Stimulated activated CD4-positive, alpha-beta T cell treated with anti-CD3 and anti-CD28 coated beads, Interleukin-2, amount 100 ng/mL, for 48 hours (primary cell): ENCODE measurements at regions not wholly inside any gene's neighbourhood (a gene's known extent, or its start where the extent isn't known, plus 50 kb on each side); places are given as distances from the start of the nearest gene placed in this dataset.
"Not testable (repeated sequence)": the region's sequence is repeated elsewhere in the genome, so short reads cannot be mapped to it uniquely, and the experiment has no call there.

Experiments
- DNase-seq, 2 donors: peaks; one replicate each; pipeline ENCODE4 v3.0.0-alpha.2; 2020

DNA sequence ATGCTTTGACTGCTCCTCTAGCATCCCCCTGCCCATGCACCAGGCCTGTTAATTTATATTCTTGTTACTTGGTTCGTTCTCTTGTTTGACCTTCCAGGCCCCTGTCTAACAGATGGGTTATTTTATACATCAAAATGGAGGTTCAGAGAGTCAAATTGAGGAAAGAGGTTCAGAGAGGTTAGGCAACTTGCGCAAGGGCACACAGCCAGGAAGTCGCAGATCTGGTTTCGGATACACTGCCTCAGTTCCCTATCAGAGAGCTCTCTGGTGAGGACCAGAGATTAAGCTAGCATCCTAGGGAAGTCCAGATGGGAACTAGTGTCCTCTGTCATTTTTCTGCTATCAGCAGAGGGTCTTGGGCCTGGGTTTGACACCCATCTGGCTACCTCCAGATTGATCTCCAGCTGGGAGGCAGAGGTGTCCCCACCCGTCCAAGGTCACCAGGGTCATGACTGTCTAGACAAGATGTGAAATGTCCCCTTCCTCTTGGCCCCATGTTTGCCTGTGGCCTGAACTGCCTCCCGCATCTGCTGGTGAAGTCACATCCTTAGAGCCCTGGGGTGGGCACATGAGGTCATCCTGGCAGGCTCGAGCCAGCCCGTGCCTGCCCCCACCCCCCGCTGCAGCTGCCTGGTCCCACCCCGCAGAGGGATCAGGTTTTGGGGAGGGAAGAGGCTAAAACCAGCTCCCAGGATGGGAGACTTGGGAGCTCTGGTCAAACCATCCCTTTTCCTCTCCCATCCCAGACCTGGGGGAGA is 84.3 kb upstream of the NCOR2 start:
- no peak for DNase-seq

DNA sequence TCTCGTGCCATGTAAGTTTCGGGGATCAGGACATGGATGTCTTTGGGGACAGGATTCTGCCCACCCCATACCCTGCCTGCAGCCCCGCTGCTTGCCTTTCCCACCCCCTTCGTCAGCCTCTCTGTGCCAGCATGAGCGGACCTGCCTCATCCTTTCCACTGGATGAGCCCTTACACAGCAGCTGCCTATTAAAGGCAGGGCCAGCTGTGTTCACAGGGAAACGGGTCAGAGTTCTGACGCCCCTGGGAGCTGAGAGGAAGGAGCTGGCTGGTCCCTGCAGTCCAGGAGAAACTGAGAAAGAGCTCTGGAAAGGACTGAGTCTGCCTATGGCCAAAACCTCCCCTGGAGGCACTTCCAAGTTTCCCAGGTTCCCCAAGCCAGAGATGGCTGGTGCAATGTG is 83.5 kb upstream of the NCOR2 start:
- DNase-seq, result no peak

DNA sequence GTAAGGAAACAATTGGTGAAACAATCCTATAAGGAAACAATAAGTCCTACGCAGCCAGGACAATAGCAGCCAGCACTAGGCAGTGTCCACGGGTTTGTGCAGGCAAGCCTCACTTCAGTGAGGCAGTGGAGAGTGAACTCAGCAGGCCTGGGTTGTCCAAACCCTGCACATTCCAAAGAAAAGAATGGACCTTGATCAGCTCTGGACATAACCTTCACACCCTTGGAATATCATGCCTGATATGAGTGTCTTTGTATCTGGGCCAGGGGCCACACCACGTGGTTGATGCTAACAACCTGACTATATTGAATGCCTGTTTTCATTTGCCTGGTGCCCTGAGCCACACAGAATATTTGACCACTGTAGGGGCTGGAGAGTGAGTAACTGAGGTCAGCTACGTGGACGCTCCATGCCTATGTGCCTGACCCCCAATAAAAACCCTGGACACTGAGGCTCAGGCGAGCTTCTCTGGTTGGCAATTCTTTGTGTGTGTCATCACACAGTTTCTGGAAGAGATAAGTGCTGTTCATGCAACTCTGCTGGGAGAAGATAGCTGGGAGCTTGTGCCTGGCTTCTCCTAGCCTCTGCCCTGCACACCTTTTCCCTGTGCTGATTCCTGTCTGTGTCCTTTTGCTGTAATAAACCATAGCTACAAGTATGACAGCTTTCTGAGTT is 81.4 kb upstream of the NCOR2 start:
- DNase-seq, result peak in 1 of 2 donors; percentile 9

DNA sequence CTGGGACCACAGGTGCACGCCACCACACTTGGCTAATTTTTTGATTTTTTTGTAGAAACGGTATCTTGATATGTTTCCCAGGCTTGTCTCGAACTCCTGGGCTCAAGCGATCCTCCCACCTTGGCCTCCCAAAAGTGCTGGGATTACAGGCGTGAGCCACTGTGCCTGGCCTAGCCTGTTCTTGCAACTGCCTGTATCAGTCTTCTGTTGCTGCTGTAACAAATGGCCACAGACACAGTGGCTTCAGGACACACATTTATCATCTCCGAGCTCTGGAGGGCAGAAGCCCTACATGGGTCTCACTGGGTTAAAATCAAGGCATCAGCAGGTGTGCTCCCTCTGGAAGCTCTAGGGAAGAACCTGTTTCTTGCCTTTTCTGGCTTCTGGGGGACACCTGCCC is 79.9 kb upstream of the NCOR2 start:
- DNase-seq, result no peak

DNA sequence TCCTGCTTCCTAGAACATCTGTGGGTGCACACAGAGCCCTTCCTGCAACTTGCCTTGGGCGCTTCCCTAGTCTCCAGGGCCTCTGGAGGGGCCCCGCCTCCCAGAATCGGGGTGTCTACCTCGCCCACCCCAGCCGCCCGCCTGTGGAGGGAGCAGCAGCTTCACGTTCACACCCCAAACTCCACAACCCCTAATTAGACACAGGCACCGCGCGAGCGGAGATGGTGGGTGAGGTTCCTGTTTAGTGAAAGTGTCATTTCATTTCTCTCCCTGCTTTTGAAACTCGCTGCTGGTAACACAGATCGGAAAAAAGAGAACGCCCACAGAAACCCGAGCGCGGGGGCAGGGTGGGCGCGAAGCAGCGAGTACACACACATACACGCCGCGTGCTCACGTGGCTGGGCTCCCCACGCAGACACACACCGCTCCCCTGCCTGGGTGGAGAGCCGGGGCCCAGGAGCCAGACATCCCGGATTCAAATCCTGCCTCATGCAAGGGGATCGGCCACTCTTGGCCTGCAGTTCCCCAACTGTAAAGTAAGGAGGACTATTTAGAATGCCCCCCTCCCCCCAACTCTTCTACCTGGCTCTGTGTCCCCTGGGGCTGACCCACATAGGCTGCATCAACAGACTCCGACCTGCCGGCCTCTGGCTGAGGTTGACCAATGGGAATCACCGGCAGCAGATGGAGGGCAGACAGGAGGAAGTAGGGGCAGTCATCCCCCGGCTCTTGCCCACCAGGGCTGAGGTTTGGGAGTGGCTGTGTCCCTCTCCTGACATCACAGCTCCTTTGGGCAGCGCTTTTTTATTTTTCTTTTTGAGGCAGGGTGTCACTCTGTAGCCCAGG is 79.2 kb upstream of the NCOR2 start:
- DNase-seq, result peak; percentile 30 to 42

DNA sequence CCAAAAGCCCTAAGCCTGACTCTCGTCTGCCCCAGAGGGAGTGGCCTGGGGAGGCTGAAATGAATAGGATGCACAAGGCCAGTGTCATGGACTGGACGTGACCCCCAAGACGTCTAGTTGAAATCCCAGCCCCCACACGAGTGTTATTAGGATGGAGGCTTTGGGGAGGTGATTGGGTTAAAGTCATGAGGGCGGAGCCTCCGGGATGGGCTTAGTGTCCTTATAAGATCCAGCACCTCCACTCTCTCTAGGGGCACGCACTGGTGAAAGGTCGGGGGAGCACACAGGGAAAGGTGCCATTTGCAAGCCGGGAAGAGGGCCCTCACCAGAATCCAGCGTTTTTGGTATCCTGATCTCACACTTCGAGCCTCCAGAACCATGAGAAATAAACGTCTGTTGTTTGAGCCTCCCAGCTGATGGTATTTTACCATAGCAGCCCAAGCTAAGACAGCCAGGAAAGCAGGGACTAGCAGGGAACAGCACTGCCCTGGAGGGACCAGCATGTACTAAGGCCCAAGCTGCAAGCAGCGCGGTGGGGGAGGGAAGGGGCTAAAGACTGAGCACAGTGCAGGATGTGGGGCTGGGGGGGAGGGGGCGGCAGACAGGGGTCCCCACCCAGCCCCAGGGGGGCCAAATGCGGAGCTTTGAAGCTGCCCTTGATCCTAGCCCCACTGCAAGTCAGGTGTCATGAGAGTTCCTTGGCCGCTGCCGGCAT is 78.3 kb upstream of the NCOR2 start:
- no peak for DNase-seq

DNA sequence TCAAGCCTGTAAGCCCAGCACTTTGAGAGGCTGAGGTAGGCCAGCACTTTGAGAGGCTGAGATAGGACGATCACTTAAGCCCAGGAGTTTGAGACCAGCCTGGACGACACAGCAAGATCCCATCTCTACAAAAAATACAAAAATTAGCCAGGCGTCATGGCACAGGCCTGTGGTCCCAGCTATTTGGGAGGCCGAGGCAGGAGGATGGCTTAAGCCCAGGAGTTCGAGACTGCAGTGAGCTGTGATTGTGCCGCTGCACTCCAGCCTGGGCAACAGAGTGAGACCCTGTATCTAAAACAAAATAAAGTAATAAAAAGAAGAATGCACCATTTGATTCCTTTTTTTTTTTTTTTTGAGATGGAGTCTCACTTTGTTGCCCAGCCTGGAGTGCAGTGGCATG is 76.4 kb upstream of the NCOR2 start:
- DNase-seq, result not testable (repeated sequence)

DNA sequence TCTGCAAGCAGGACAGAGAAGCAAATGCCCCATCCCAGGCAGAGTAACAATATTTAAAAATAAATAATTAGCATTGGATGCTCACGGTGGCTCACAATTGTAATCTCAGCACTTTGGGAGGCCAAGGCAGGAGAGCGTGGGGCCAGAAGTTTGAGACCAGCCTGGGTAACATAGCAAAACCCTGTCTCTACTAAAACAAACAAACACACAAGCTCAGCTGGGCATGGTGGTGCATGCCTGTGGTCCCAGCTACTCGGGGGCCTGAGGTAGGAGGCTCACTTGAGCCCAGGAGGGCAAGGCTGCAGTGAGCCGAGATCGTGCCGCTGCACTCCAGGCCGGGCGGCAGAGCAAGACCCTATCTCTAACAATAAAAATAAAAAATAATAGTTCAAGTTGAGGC is 74.7 kb upstream of the NCOR2 start:
- DNase-seq, result no peak

DNA sequence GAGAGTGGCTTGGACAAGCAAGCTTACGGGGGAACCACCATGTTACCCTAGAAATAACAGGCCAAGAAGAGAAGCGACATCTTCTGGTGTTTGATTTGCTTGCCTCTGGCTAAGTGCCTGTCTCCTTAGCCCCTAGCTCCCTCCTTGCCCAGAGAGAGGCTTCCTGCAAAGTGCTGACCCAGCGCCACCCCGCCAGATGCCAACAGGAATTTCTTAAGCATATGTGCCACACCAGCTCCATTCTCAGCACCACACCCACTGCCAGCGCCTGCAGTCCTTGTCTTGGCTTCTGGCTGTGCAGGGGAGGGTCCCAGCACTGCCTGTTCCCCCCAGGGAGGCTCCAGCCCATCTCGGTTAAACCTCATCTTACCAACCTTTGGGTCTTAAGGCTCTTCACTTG is 74.2 kb upstream of the NCOR2 start:
- no peak for DNase-seq

DNA sequence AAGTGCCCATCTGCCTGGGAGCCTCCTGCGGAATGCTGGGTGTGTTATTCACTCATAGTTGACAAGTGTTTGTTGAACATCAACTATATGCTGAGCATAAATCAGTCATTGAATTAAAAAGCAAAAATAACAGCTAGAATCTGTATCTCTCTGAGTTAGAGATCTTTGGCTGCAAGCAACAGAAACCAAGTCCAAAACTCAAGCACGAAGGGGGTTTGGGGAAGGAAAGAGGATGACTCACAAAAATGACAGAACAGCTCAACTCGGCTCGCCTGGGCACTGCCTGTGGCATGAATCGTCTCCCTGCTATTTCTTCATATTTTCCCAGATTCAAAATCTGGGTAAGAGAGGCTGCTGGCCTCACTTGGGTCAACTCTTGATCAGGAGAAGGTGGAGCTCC is 72.6 kb upstream of the NCOR2 start:
- DNase-seq, result no peak

DNA sequence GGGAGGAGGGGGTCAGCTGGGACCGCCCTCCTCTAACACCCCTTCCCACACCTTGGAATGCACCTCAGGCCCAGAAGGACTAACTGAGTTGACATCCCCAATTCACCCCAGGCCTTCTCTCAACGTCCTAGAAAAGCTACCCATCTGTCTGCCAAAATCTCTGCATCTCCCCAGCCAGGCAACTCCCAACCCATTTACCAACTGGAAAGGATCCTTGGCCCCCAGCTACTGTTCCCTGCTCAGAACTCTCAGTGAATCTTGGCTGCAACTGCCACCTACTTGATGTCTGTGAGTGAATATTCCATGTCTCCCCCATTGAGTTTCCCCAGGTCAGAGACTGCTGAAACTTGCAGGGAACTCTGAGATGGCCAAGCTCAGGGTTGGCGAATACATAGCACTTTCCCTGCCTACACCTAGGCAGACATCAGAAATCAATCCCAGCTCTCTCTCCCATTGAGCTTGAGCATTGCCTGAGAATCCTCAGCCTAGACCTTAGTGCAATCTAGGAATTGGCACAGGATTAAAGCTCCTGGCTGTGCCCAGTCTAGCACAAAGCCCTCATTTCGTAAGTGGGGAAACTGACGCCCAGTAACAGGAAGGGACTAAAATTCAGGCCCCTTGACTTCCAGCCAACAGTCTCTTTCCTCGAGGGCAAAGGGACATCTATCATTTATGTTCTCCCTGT is 71.9 kb upstream of the NCOR2 start:
- DNase-seq, result no peak

DNA sequence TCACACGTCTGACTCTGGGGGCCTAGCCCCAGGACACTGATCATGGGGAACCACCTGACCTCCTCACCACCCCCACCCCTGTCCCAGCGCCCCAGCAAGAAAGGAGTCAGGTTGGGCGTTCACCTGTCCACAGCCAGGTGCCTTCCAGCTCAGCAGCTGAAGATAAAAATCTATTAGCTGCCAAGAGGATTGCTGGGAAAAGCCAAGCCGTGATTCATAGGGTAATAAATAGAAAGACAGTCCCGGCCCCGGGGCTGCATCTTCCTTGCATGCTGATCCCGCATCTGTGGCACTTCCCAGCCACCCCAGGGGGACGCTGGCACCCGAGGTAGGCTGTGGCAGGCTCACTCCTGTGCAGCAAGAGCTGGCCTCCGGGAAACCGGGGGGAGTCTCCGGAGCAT is 70.2 kb upstream of the NCOR2 start:
- DNase-seq, result no peak

DNA sequence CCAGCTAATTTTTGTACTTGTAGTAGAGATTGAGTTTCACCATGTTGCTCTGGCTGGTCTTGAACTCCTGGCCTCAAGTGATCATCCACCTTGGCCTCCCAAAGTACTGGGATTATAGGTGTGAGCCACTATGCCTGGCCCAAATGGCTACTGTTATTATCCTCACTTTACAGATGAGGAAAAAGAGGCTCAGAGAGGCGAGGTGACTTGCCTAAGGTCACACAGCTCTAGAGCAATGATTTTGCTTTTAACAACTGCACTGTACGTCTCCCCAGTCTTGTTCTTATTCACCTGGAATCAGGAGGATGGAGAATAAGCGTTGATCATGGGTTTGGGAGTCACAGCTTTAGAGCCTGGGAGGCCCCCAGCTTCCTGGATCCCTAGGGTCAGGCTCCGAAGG is 69.8 kb upstream of the NCOR2 start:
- DNase-seq, result no peak

DNA sequence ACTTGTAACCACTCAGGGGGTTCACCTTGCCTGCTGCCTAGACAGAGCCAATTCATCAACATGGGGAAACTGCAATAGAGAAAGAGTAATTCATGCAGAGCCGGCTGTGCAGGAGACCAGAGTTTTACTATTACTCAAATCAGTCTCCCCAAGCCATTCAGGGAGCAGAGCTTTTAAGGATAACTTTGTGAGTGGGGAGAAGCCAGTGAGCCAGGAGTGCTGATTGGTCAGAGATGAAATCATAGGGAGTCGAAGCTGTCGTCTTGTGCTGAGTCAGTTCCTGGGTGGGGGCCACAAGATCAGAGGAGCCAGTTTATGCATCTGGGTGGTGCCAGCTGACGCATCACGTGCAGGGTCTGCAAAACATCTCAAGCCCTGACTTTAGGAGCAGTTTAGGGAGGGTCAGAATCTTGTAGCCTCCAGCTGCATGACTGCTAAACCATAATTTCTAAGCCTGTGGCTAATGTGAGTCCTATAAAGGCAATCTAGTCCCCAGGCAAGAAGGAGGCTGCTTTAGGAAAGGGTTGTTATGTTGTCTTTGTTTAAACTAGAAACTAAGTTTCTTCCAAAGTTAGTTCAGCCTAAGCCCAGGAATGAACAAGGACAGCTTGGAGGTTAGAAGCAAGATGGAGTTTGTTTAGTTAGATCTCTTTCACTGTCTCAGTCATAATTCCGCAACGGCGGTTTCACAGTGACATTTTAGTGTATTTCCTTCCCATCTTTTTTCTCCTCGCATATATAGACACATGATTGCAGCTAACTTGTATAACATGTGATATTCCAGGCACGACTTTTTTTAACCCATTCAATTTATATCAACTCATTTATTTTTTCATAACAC is 68.9 kb upstream of the NCOR2 start:
- DNase-seq, result peak; percentile 11 to 41

DNA sequence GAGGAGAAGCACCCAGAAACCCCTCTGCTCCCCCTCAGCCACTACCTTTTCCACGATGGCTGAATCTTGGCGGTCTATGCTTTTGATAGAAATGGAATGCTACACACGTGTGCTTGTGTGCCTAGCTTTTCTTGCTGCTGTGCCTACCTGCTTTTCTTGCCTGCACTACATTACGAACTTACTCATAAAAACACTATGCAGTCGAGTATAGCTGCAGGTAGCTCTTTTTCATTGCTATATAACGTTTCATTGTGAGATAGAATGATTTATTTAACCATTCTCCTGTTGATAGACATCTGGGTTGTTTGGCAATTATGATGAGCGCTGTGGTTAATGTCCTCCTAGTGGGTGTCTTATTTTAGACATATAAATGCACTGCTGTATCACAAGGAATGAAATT is 67.9 kb upstream of the NCOR2 start:
- no peak for DNase-seq

DNA sequence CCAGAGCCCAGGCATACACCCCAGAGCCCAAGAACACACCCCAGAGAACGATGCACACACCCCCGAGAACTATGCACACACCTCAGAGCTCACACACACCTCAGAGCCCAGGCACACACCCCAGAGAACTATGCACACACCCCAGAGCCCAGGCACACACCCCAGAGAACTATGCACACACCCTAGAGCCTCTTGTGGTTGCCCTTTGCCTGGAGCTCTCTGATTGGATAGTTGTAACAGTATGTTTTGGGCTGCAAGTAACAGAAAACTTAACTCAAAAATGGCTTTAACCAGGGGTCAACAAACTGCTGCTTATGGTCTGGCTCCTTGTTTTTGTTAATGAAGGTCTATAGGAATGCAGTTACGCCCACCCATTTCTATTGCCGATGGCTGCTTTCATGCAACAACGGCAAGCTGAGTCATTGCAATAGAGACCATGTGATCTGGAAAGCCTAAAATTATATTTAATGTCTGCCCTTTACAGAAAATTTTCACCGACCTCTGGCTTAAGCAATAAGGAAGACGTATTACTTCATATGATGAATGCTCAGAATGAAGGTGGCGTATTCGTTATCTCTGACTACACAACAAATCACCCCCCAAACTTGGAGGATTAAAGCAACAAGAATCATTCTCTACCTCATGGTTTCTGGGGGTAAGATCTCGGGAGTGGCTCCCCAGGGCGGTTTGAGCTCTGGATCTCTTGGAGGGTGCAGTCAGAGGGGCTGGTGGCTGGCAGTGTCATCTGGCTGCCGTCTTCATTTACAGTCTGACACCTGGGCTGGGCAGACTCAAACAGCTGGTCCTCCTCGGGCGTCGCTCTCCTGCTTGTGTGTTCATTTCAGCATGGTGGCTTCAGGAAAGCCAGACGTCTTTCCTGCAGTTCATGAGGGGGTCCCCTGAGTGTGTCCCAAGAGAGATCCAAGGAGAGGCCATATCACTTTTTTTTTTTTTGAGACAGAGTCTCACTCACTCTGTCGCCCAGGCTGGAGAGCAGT is 66.3 kb upstream of the NCOR2 start:
- DNase-seq, result no peak

DNA sequence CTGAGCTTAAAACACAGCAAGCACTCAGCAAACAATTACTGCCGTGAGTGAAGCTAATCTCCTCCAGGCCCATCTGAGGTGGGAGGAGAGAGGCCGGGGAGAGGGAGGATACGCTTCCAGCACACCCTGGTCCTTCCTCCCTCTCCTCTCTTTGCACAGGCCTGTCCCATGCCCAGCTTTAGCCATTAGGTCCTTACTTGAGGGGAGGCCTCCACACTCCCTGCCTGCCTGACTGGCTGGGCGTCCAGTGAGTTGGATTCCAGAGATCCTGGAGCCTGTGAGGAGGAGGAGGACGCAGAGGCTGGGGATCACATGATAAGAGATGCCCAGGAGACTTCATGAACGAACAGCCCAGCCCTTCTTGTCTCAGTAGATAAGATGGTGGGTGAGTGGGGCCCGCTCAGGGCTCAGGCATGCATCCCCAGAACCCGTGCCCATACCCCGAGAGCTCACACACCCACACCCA is 65.1 kb upstream of the NCOR2 start:
- DNase-seq, result no peak

DNA sequence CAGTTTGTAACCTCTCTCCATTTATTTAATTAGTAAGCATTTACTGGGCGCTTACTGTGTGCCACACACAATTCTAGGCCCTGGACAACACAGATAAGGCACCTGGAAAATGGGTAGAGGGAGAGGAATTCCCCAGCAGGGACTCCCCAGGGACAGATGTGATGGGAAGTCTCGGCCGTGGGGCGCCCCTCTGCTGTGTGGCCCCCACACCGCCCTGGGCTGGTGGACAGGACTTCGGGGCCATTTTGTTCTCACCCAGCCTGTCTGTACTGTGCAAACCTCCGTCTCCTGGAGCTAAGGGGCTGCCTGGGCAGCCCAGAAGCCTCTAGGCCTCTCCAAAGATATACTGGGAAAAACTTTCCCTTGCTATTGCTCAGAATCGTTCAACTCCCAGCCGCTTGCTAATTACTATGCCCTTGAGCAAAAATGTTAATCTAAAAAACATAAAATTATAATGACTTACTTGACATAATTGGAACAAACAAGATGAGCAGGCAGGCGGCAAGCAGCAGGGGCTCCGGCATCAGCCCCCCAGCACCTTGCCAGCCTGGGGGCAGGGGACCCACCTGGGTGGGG is 64.4 kb upstream of the NCOR2 start:
- no peak for DNase-seq

DNA sequence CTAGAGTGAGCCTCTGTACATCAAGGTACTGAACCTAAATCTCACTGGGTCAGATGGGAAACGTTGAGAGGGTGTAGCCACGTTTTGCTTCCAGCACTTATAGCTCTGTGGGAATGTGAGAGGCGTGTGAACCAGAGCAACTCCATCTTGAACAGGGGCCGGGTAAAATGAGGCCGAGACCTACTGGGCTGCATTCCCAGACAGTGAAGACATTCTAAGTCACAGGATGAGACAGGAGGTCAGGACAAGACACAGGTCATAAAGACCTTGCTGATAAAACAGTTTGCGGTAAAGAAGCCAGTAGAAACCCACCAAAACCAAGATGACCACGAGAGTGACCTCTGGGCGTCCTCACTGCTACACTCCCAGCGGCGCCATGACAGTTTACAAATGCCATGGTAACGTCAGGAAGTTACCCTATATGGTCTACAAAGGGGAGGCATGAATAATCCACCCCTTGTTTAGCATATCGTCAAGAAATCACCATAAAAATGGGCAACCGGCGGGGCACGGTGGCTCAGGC is 63.4 kb upstream of the NCOR2 start:
- DNase-seq, result no peak
